HG03432 (cell line): ENCODE measurements at regions not wholly inside any gene's neighbourhood (a gene's known extent, or its start where the extent isn't known, plus 50 kb on each side); places are given as distances from the start of the nearest gene placed in this dataset.
"Not testable (repeated sequence)": the region's sequence is repeated elsewhere in the genome, so short reads cannot be mapped to it uniquely, and the experiment has no call there.

Experiments
- ATAC-seq: cut with Tn5 transposase; IDR thresholded peaks from one replicate; pipeline ENCODE4 v1.9.1; 2021; ENCODE audit warnings: mild to moderate bottlenecking, moderate library complexity; ENCODE audit not compliant: unreplicated experiment

DNA sequence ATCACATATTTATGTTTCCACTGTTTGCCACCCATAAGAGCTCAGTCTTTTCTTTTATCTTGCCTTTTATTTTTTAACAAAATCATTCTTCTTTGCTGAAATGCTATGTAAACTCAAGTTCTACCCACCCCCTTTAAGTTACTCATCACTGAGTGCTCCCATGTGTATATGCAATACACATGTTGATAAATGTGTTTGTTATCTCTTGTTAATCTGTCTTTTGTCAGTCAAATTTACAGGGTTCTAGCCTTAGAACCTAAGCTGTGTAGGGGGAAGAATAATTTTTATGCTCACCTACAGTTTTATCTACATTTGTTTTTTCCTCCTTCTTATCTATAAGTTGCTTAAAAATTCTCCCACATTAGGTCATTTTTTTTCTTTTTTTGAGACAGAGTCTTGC, 1195.9 kb downstream of the ROBO2 start:
- no peak for ATAC-seq

- no peak for ATAC-seq
Measured at GRCh38 chr3:78238811-78239210, 1198.9 kb downstream of the ROBO2 start.

DNA sequence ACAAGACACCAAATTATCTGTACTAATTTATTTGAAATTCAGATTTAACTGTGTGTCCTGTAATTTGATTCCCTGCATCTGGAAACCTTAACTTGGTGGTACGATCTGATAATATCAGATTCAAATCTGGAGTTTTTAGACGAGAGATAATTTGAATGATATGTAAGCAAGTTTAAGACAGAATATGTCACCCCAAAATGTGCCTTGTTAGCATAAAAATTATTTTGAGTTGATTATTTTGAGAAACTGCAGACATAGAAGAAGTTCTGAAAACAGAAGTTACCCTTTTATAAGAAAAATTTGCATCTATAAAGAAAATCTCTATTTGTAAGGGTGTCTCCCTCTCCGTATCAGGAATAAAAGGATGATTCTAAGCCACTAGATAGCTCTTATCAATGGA, 1202.8 kb downstream of the ROBO2 start:
- ATAC-seq, result no peak

DNA sequence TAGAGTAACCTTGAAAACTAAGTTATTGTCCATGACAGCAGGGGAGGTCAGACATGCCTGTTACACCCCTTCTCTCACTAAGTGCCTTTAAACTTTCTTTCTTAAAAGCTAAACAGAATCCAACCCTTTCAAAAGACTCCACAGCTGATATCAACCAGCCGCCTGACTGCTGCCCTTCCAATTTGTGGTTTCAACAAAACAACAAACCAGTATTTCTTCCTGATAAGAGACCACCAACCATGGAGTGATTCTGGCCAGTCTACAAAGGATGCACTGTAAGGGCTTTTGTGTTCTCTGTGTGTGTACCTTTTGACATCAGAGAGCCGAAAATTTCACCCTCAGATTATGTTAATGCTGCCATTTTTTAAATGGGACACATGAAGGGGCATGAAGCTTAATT, 1204.2 kb downstream of the ROBO2 start:
- ATAC-seq, result no peak

GRCh38 chr3:78249294-78249693, 1209.4 kb downstream of the ROBO2 start:
- no peak for ATAC-seq

DNA sequence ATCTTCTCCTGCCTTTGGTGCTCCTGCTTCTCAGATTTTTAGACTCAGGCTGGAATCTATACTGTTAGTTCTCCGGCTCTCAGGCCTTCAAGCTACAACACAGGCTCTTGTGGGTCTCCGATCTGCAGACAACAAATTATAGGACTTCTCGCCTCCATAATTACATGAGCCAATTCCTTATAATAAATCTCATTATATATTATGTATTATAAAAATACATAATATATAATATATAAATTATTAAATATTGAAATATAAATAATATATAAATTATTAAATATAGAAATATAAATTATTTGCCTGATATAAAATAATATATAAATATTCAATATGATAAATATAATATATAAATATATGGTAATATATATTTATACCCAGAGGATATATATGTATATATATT, 1214.0 kb downstream of the ROBO2 start:
- no peak for ATAC-seq

- ATAC-seq, result no peak
Measured at GRCh38 chr3:78255403-78255802, 1215.5 kb downstream of the ROBO2 start.

- no peak for ATAC-seq
Measured at GRCh38 chr3:78256123-78256522, 1216.2 kb downstream of the ROBO2 start.

DNA sequence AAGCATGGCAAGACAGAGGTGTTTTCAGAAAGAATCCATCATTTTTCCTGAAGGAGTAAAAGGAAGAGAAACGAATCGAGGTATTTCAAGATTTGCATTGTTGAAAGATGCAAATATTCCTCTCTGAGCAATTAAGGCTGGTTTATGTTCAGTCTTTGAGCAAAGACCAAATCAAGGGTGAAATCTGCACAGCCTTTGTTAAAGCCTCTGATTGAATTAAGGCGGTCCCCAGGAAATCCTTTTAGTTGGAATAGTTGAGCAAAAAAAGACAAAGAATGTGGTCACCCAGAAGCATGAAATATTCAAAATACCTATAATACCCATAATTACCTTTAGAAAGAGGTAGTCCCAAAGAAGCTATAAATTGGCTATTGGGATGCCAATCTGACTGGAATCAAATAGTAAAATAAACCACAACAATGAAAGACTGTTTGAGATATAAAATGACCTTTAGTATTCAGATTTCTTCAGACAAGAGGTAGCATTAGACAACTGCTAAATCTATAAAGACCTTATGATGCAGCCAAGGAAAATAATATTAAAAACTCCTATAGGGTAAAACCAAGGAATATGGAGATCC, 1218.1 kb downstream of the ROBO2 start:
- ATAC-seq, result no peak

GRCh38 chr3:78258798-78259197, 1218.9 kb downstream of the ROBO2 start:
- no peak for ATAC-seq

GRCh38 chr3:78260388-78260787, 1220.5 kb downstream of the ROBO2 start:
- no peak for ATAC-seq

- ATAC-seq, result not testable (repeated sequence)
Measured at GRCh38 chr3:78266550-78266949, 1226.7 kb downstream of the ROBO2 start.

- no peak for ATAC-seq
Measured at GRCh38 chr3:78267235-78267634, 1227.3 kb downstream of the ROBO2 start.

DNA sequence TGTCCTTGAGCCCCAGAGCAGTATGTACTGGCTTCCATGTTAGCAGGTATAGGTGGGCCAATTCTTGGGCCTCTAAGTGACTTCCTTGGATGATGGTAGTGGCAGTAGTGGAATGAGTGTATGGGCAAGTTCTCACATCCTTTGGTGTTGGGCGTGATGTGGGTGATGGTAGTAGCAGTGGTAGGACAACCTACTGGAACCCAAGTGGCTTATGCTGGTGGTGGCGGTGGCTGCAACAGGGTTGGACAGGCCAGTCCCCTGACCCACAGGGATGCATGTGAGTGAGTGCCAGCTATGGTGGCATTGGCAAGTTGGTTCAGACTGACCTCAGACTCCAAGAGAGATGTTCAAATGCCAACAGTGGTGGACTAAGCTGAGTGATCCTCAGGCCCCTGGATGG, 1228.2 kb downstream of the ROBO2 start:
- ATAC-seq, result no peak

- ATAC-seq, result peak; percentile 51
Measured at GRCh38 chr3:78268716-78269668, 1229.1 kb downstream of the ROBO2 start.

- no peak for ATAC-seq
Measured at GRCh38 chr3:78273326-78273725, 1233.4 kb downstream of the ROBO2 start.

- no peak for ATAC-seq
Measured at GRCh38 chr3:78274475-78275065, 1234.7 kb downstream of the ROBO2 start.

DNA sequence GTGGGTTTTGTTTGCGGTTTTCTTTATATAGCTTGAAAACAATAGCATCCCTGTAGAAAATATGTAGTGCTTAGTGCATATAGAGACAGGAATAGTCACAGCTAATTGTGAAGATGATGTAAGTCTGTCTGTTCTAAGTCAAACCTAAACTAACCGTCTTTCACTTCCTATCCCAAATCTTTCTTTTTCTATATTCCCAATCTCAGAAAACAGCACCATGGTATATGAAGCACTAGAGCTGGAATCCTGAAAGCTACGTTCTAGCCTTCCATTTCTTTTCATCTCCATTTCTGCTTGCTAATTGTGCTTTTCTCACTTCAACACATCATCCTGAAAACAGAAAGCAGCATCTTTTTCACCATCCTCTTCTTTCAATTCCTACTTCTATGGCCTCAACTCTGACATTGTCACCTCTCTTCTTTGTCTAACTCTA, 1235.5 kb downstream of the ROBO2 start:
- peak; percentile 44 for ATAC-seq

DNA sequence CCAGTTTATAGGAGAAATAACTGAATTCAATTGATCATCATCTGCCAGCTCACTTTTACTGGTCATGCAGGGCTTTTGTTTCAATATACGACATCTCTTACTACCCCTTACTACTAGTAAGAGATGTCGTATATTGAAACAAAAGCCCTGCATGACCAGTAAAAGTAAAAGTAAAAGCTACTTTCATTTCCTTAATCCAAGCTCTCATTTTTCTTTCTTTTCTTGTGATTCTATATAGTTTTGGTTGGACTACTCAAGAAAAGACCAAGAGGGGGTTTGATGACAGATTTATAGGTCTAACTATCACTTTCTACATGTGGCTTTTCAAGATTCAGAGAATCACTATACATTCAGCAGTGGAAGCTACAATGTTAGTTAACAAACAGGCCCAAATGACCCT, 1237.3 kb downstream of the ROBO2 start:
- ATAC-seq, result peak; percentile 73

GRCh38 chr3:78277801-78278200, 1237.9 kb downstream of the ROBO2 start:
- peak; percentile 57 for ATAC-seq

DNA sequence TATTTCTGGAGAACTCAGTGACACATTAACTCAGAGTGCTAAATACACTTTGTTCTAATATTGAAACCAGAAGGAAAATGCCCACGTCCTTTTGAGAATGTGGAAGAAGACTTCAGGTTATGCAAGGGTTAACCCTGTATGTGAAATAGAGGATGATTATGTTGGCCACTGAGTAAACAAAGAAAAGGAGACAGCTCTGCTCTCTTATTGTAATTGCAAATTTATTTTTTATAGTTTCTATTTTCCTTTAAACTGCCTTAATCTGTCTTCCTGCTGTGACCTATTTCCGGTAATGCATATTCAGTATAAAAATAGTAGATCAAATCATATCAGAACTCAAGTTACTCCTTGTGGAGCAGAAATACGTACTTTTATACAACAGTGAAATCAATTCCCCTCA, 1239.2 kb downstream of the ROBO2 start:
- ATAC-seq, result no peak

- ATAC-seq, result no peak
Measured at GRCh38 chr3:78281381-78281780, 1241.5 kb downstream of the ROBO2 start.
